Lower leg skin (tissue), 3 donors: ENCODE measurements at regions not wholly inside any gene's neighbourhood (a gene's known extent, or its start where the extent isn't known, plus 50 kb on each side); places are given as distances from the start of the nearest gene placed in this dataset.

Experiments used
- POLR2A ChIP-seq, 2 donors: fragments of 450-650 bp; IDR thresholded peaks; one replicate each; pipeline ENCODE4 v1.6.1; 2016 to 2017; ENCODE audit warnings: antibody characterized with exemption in 2 of 2, mild to moderate bottlenecking in 1 of 2, moderate library complexity in 1 of 2
- TF ChIP-seq, protein P1 (sequence below), 3 donors: fragments of 450-650 bp; IDR thresholded peaks; one replicate each; pipeline ENCODE4 v1.5.1; 2016; ENCODE audit warnings: antibody characterized with exemption in 3 of 3, mild to moderate bottlenecking in 3 of 3, moderate library complexity in 2 of 3

DNA sequence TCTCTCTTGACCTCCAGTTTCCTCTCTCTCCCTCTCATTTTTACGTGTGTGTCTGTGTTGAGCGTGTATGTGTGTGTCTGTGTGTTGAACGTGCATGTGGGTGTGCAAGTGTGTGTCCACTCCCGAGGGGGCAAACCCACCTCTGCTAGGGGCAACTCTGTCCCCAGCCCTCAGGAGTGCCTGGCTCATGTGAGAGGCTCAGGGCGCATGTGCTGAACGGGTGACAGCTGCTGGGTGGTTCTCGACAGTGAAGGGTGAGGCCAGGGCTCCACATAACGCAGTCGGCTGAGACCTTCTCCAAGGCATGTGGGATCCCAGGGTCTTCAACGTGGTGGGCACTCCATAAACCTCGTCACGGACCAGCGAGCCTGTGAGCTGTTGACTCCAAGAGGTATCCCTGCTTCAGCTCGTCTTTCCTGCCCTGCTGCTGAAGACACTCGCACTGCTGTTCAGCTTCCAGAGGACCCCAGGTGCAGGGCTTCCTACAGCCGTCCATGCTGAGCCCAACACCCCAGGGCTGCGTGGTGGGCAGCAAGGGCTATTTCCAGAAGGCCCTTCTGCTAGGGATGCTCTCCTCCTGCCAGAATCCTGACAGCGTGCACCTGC, 361.6 kb upstream of the SHH start:
- TF ChIP-seq, protein P1, sequence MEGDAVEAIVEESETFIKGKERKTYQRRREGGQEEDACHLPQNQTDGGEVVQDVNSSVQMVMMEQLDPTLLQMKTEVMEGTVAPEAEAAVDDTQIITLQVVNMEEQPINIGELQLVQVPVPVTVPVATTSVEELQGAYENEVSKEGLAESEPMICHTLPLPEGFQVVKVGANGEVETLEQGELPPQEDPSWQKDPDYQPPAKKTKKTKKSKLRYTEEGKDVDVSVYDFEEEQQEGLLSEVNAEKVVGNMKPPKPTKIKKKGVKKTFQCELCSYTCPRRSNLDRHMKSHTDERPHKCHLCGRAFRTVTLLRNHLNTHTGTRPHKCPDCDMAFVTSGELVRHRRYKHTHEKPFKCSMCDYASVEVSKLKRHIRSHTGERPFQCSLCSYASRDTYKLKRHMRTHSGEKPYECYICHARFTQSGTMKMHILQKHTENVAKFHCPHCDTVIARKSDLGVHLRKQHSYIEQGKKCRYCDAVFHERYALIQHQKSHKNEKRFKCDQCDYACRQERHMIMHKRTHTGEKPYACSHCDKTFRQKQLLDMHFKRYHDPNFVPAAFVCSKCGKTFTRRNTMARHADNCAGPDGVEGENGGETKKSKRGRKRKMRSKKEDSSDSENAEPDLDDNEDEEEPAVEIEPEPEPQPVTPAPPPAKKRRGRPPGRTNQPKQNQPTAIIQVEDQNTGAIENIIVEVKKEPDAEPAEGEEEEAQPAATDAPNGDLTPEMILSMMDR (IDR thresholded peaks at IDR 0.05), result no peak
- TF ChIP-seq POLR2A (IDR thresholded peaks at IDR 0.05), result no peak
